HG03558 (cell line): ENCODE measurements at regions not wholly inside any gene's neighbourhood (a gene's known extent, or its start where the extent isn't known, plus 50 kb on each side); places are given as distances from the start of the nearest gene placed in this dataset.

Source experiments
- ATAC-seq: cut with Tn5 transposase; IDR thresholded peaks from one replicate; pipeline ENCODE4 v1.9.1; 2021; ENCODE audit warnings: moderate number of reproducible peaks; ENCODE audit not compliant: unreplicated experiment; ENCODE audit errors: extremely low read depth

- no peak for ATAC-seq
These were observed 713.6 kb downstream of the RNF144B start for GRCh38 chr6:19100752-19101151.

- no peak for ATAC-seq
These were observed 715.8 kb downstream of the RNF144B start for GRCh38 chr6:19102936-19103335.

- ATAC-seq: no peak
These were observed 720.3 kb downstream of the RNF144B start for GRCh38 chr6:19107468-19107867.

- ATAC-seq: no peak
These were observed 715.6 kb upstream of the ID4 start for GRCh38 chr6:19121521-19121920.

- no peak for ATAC-seq
These were observed 710.1 kb upstream of the ID4 start for GRCh38 chr6:19127081-19127480.

- no peak for ATAC-seq
These were observed 708.5 kb upstream of the ID4 start for GRCh38 chr6:19128701-19129100.

- no peak for ATAC-seq
These were observed 701.5 kb upstream of the ID4 start for GRCh38 chr6:19135706-19136105.

GRCh38 chr6:19137505-19137904 lies 699.7 kb upstream of the ID4 start:
- ATAC-seq: no peak

- ATAC-seq: no peak
These were observed 694.9 kb upstream of the ID4 start for GRCh38 chr6:19142275-19142674.

GRCh38 chr6:19150307-19150706 lies 686.9 kb upstream of the ID4 start:
- no peak for ATAC-seq

GRCh38 chr6:19153270-19153980 lies 683.7 kb upstream of the ID4 start:
- ATAC-seq: no peak

- no peak for ATAC-seq
These were observed 683.2 kb upstream of the ID4 start for GRCh38 chr6:19153981-19154295.

GRCh38 chr6:19156443-19156842 lies 680.7 kb upstream of the ID4 start:
- no peak for ATAC-seq

GRCh38 chr6:19157486-19157885 lies 679.7 kb upstream of the ID4 start:
- no peak for ATAC-seq

- no peak for ATAC-seq
These were observed 678.6 kb upstream of the ID4 start for GRCh38 chr6:19158586-19158985.

- no peak for ATAC-seq
These were observed 678.1 kb upstream of the ID4 start for GRCh38 chr6:19159089-19159488.

GRCh38 chr6:19159561-19159960 lies 677.6 kb upstream of the ID4 start:
- no peak for ATAC-seq

GRCh38 chr6:19160081-19160730 lies 677.0 kb upstream of the ID4 start:
- ATAC-seq: no peak

GRCh38 chr6:19167251-19167650 lies 669.9 kb upstream of the ID4 start:
- ATAC-seq: no peak

- ATAC-seq: no peak
These were observed 667.8 kb upstream of the ID4 start for GRCh38 chr6:19169366-19169765.

GRCh38 chr6:19175023-19175422 lies 662.1 kb upstream of the ID4 start:
- ATAC-seq: no peak

GRCh38 chr6:19180348-19181072 lies 656.7 kb upstream of the ID4 start:
- no peak for ATAC-seq
